CD4-positive, alpha-beta memory T cell (primary cell): ENCODE measurements at regions not wholly inside any gene's neighbourhood (a gene's known extent, or its start where the extent isn't known, plus 50 kb on each side); places are given as distances from the start of the nearest gene placed in this dataset.
"Not testable (repeated sequence)": the region's sequence is repeated elsewhere in the genome, so short reads cannot be mapped to it uniquely, and the experiment has no call there.

Source experiments
- CTCF ChIA-PET: fragments of 350-600 bp; sonication (Branson Sonifier 250); formaldehyde crosslinking; loops from one replicate; lab custom pipeline; 2021; ENCODE audit warnings: inconsistent platforms; ENCODE audit not compliant: partially characterized antibody; lab: Charles Lee
- POLR2A ChIA-PET: fragments of 350-600 bp; sonication (Branson Sonifier 250); formaldehyde crosslinking; loops from one replicate; lab custom pipeline; 2021; ENCODE audit not compliant: partially characterized antibody; lab: Charles Lee
- DNase-seq, 5 donors: peaks; one replicate each; pipeline versions ENCODE4 v3.0.0 to v3.0.0-alpha.2; 2020 to 2022; ENCODE audit warnings: mixed read lengths in 1 of 5
- H3K27ac ChIP-seq: one replicate; pipeline ENCODE4 v1.7.0; 2013; ENCODE audit warnings: low read depth, low read length
- H3K27me3 ChIP-seq: 2 replicates; pipeline ENCODE4 v1.7.0; 2013; ENCODE audit warnings: mild to moderate bottlenecking, low read length, moderate library complexity; ENCODE audit not compliant: insufficient read depth
- H3K36me3 ChIP-seq: 2 replicates; pipeline ENCODE4 v1.7.0; 2013; ENCODE audit warnings: mild to moderate bottlenecking, low read length, moderate library complexity; ENCODE audit not compliant: insufficient read depth
- H3K4me1 ChIP-seq: 2 replicates; pipeline ENCODE4 v1.7.0; 2013; ENCODE audit warnings: mild to moderate bottlenecking, low read length, moderate library complexity; ENCODE audit not compliant: insufficient read depth
- H3K4me3 ChIP-seq, 2 donors: one replicate each; pipeline ENCODE4 v1.7.0; 2013; ENCODE audit warnings: low read length in 2 of 2, mild to moderate bottlenecking in 1 of 2
- H3K9me3 ChIP-seq, 2 donors: one replicate each; pipeline ENCODE4 v1.7.0; 2013; ENCODE audit warnings: low read length in 2 of 2, control low read depth in 1 of 2; ENCODE audit not compliant: control insufficient read depth in 1 of 2
- H3K27ac Mint-ChIP-seq, 7 donors: one replicate each; pipeline ENCODE4 v1.8.0; 2020 to 2021; ENCODE audit warnings: mixed read lengths in 7 of 7, mild to moderate bottlenecking in 6 of 7, inconsistent platforms in 3 of 7, moderate library complexity in 3 of 7
- H3K27me3 Mint-ChIP-seq, 2 donors: one replicate each; pipeline ENCODE4 v1.8.0; 2020 to 2021; ENCODE audit warnings: mixed read lengths in 2 of 2
- H3K36me3 Mint-ChIP-seq, 2 donors: one replicate each; pipeline ENCODE4 v1.8.0; 2020 to 2021; ENCODE audit warnings: mixed read lengths in 2 of 2, inconsistent platforms in 1 of 2, mild to moderate bottlenecking in 1 of 2
- H3K4me1 Mint-ChIP-seq, 4 donors: one replicate each; pipeline ENCODE4 v1.8.0; 2020 to 2021; ENCODE audit warnings: mixed read lengths in 4 of 4, mild to moderate bottlenecking in 1 of 4
- H3K4me3 Mint-ChIP-seq, 8 donors: one replicate each; pipeline ENCODE4 v1.8.0; 2020 to 2021; ENCODE audit warnings: mixed read lengths in 8 of 8, mild to moderate bottlenecking in 7 of 8, moderate library complexity in 6 of 8, inconsistent platforms in 3 of 8
- H3K9me3 Mint-ChIP-seq, 8 donors: one replicate each; pipeline ENCODE4 v1.8.0; 2020 to 2021; ENCODE audit warnings: mixed read lengths in 8 of 8, mild to moderate bottlenecking in 5 of 8, inconsistent platforms in 3 of 8, moderate library complexity in 1 of 8
- intact Hi-C: fragments of 100-400 bp; cut with micrococcal nuclease; formaldehyde crosslinking; loops from one replicate; pipeline ENCODE4 v1.15.1; 2023

DNA sequence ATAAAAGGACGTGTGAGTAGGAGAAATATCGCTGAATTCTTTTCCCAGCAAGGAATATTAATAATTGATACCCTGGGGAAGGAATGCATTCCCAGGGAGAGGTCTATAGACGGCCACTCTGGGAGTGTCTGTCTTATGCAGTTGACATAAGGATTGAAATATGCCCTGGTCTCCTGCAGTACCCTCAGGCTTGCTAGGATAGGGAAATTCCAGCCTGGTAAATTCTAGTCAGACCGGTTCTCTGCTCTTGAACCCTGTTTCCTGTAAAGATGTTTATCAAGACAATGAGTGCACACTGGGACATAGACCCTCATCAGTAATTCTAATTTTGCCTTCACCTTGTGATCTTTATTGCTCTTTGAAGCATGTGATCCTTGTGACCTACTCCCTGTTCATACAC lies 224.2 kb upstream of the ADGRL4 start:
- H3K4me3 Mint-ChIP-seq, H3K4me3 ChIP-seq, H3K9me3 ChIP-seq, H3K27me3 ChIP-seq, H3K27ac ChIP-seq, DNase-seq, H3K36me3 ChIP-seq, H3K27ac Mint-ChIP-seq, H3K36me3 Mint-ChIP-seq, H3K9me3 Mint-ChIP-seq, intact Hi-C loops, POLR2A ChIA-PET, H3K4me1 ChIP-seq, CTCF ChIA-PET, H3K4me1 Mint-ChIP-seq, H3K27me3 Mint-ChIP-seq: not testable (repeated sequence)

DNA sequence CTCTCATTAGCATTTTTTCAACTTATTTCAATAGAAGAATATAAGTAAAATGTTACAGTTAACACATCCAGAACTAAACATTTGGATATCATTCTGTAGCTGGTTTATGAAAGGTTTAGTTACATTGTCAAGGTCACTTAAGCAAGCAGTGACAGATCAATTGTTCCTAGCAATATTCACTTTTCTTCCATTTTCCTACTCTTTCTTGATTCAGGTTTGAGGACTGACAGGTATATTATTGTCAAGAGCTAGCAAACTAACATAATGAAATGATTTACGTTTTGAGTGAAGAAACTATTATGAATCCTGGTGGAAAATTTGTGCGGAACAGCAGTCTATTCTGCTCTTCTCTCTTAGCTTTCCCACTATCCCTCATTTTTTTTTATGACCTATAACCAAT lies 220.4 kb upstream of the ADGRL4 start:
- ChIA-PET CTCF (no interaction called here), POLR2A (no interaction called here)
- no peaks in the 10 kb centered on the region for H3K36me3 Mint-ChIP-seq
- H3K4me3 Mint-ChIP-seq, result no peak overlapping the region
- no peak for DNase-seq
- no peaks in the 10 kb centered on the region for H3K27me3 ChIP-seq
- H3K9me3 Mint-ChIP-seq, result peaks cover 0 to 9% (median 3%) of the 10 kb centered on the region in 8 donors
- intact Hi-C loops, result no loop called here
- H3K27ac ChIP-seq, result no peak overlapping the region
- H3K27me3 Mint-ChIP-seq, result no peaks in the 10 kb centered on the region
- H3K27ac Mint-ChIP-seq, result no peak overlapping the region
- no peak overlapping the region for H3K4me3 ChIP-seq
- no peaks in the 10 kb centered on the region for H3K4me1 Mint-ChIP-seq
- no peaks in the 10 kb centered on the region for H3K9me3 ChIP-seq
- no peaks in the 10 kb centered on the region for H3K36me3 ChIP-seq
- no peaks in the 10 kb centered on the region for H3K4me1 ChIP-seq

DNA sequence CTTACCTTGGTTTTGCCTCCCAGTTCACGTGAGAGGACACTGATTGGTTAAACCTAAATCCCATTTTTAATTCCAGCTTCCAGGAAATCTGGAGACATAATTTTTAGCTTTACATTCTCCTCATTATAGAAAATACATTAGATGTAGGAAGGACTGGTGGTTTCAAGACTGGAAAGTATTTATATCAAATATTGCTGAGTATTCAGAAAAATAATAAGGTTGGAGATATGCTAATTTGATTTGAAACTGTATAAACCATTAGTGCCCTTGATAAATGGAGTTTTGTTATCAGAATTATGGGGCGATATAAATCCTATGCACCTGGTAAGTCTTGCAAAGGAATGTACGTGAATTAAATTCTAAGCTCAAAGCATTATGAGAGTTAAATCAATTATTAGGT lies 218.0 kb upstream of the ADGRL4 start:
- POLR2A ChIA-PET, result no interaction called here
- H3K4me3 ChIP-seq, result no peak overlapping the region
- H3K9me3 Mint-ChIP-seq, result peaks cover 0 to 22% (median 6%) of the 10 kb centered on the region in 8 donors
- H3K36me3 ChIP-seq, result no peaks in the 10 kb centered on the region
- no peaks in the 10 kb centered on the region for H3K9me3 ChIP-seq
- no peaks in the 10 kb centered on the region for H3K27me3 ChIP-seq
- no peaks in the 10 kb centered on the region for H3K4me1 ChIP-seq
- H3K4me3 Mint-ChIP-seq, result no peak overlapping the region
- no peak overlapping the region for H3K27ac ChIP-seq
- intact Hi-C loops, result no loop called here
- no peak for DNase-seq
- CTCF ChIA-PET, result no interaction called here
- H3K27ac Mint-ChIP-seq, result no peak overlapping the region
- H3K36me3 Mint-ChIP-seq, result no peaks in the 10 kb centered on the region
- H3K27me3 Mint-ChIP-seq, result no peaks in the 10 kb centered on the region
- H3K4me1 Mint-ChIP-seq, result no peaks in the 10 kb centered on the region

DNA sequence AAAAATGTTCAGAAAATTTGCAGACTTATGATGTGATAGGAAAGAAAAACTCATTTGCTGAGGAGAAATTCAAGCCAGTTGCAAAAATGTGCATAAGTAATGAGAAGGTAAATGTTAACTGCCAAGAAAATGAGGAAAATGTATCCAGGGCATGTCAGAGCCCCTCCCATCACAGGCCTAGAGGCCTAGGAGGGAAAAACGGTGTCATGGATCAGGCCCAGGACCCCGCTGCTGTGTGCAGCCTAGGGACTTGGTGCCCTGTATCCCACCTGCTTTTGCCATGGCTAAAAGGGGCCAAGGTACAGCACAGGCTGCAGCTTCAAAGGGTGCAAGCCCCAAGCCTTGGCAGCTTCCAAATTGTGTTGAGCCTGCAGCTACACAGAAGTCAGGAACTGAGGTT lies 214.0 kb upstream of the ADGRL4 start:
- no peaks in the 10 kb centered on the region for H3K4me1 Mint-ChIP-seq
- no peaks in the 10 kb centered on the region for H3K27me3 Mint-ChIP-seq
- peaks cover 0 to 19% (median 6%) of the 10 kb centered on the region in 8 donors for H3K9me3 Mint-ChIP-seq
- POLR2A ChIA-PET, result no interaction called here
- Histone ChIP-seq H3K4me1 (no peaks in the 10 kb centered on the region), H3K27me3 (no peaks in the 10 kb centered on the region), H3K9me3 (no peaks in the 10 kb centered on the region), H3K4me3 (no peak overlapping the region), H3K27ac (no peak overlapping the region), H3K36me3 (no peaks in the 10 kb centered on the region)
- DNase-seq, result peak in 1 of 5 donors; percentile 28
- no peak overlapping the region for H3K4me3 Mint-ChIP-seq
- intact Hi-C loops, result no loop called here
- no peaks in the 10 kb centered on the region for H3K36me3 Mint-ChIP-seq
- no peak overlapping the region for H3K27ac Mint-ChIP-seq
- CTCF ChIA-PET, result no interaction called here

DNA sequence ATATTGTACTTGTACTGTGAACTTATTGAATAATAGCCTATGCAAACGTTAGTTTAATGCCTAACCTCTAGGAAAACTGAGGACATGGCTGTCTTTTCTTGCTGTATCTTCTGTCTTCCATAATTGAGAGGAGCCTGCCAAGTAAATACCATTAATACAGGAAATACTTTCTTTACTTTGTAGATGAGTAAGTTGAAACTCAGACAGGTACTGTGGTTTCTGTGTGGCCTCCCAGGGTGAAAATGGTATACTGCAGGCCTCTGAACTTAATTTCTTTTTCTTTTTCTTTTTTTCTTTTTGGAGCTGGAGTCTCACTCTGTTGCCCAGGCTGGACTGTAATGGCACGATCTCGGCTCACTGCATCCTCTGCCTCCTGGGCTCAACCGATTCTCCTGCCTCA lies 208.8 kb upstream of the ADGRL4 start:
- Mint-ChIP-seq H3K27ac (no peak overlapping the region), H3K4me1 (no peaks in the 10 kb centered on the region), H3K9me3 (peaks cover 0 to 15% (median 7%) of the 10 kb centered on the region in 8 donors), H3K36me3 (no peaks in the 10 kb centered on the region), H3K27me3 (no peaks in the 10 kb centered on the region), H3K4me3 (no peak overlapping the region)
- no peak for DNase-seq
- H3K4me1 ChIP-seq, result no peaks in the 10 kb centered on the region
- no peak overlapping the region for H3K4me3 ChIP-seq
- ChIA-PET CTCF (no interaction called here), POLR2A (no interaction called here)
- no peaks in the 10 kb centered on the region for H3K9me3 ChIP-seq
- no peak overlapping the region for H3K27ac ChIP-seq
- no peaks in the 10 kb centered on the region for H3K27me3 ChIP-seq
- intact Hi-C loops, result no loop called here
- no peaks in the 10 kb centered on the region for H3K36me3 ChIP-seq

DNA sequence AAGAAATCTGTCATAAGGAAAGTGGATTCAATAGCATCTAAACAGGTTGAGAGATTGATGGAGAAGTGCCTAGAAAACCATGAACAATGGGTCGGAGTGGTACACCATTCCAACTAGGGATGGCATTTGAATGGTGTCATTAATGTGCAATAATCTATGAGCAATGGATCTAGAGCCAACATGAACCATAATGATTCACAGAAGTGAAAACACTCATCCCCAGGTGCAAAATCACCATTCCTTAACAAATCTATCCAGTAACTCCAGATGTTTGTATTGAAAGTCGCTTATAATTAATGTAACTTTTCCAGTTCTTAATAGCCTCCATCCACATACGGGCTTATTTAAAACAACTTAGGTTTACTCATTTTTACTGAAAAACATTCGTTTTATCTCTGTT lies 201.3 kb upstream of the ADGRL4 start:
- H3K4me3 Mint-ChIP-seq, result no peak overlapping the region
- H3K36me3 Mint-ChIP-seq, result no peaks in the 10 kb centered on the region
- H3K27ac Mint-ChIP-seq, result no peak overlapping the region
- H3K27ac ChIP-seq, result no peak overlapping the region
- no peaks in the 10 kb centered on the region for H3K36me3 ChIP-seq
- no peaks in the 10 kb centered on the region for H3K27me3 ChIP-seq
- intact Hi-C loops, result no loop called here
- CTCF ChIA-PET, result no interaction called here
- DNase-seq, result no peak
- H3K9me3 Mint-ChIP-seq, result peaks cover 0 to 14% (median 3%) of the 10 kb centered on the region in 8 donors
- no peaks in the 10 kb centered on the region for H3K27me3 Mint-ChIP-seq
- POLR2A ChIA-PET, result no interaction called here
- no peaks in the 10 kb centered on the region for H3K9me3 ChIP-seq
- H3K4me1 Mint-ChIP-seq, result no peaks in the 10 kb centered on the region
- no peaks in the 10 kb centered on the region for H3K4me1 ChIP-seq
- H3K4me3 ChIP-seq, result no peak overlapping the region

DNA sequence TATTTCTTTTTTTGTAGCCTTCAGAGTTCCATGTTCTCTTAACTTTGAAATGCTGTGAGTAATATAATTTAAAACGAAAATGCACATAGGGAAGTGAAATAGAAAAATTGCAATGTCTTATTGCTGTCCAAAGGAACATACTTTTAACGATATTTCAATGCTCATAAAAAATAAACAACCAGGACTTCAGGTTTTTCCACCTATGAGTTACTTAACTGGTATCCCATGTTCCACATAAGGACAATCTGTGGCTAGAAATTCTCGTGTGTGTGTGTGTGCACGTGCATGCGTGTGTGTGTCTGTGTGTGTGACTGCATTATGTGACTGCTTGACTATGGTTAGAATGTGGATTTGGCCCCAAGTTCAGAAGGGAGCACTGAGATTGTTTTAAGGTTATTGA lies 200.8 kb upstream of the ADGRL4 start:
- CTCF ChIA-PET, result no interaction called here
- intact Hi-C loops, result no loop called here
- H3K27ac ChIP-seq, result no peak overlapping the region
- no peaks in the 10 kb centered on the region for H3K27me3 ChIP-seq
- Mint-ChIP-seq H3K27ac (no peak overlapping the region), H3K4me1 (no peaks in the 10 kb centered on the region), H3K27me3 (no peaks in the 10 kb centered on the region), H3K36me3 (no peaks in the 10 kb centered on the region), H3K9me3 (peaks cover 0 to 14% (median 3%) of the 10 kb centered on the region in 8 donors), H3K4me3 (no peak overlapping the region)
- DNase-seq, result no peak
- POLR2A ChIA-PET, result no interaction called here
- no peaks in the 10 kb centered on the region for H3K9me3 ChIP-seq
- no peaks in the 10 kb centered on the region for H3K4me1 ChIP-seq
- H3K4me3 ChIP-seq, result no peak overlapping the region
- no peaks in the 10 kb centered on the region for H3K36me3 ChIP-seq

DNA sequence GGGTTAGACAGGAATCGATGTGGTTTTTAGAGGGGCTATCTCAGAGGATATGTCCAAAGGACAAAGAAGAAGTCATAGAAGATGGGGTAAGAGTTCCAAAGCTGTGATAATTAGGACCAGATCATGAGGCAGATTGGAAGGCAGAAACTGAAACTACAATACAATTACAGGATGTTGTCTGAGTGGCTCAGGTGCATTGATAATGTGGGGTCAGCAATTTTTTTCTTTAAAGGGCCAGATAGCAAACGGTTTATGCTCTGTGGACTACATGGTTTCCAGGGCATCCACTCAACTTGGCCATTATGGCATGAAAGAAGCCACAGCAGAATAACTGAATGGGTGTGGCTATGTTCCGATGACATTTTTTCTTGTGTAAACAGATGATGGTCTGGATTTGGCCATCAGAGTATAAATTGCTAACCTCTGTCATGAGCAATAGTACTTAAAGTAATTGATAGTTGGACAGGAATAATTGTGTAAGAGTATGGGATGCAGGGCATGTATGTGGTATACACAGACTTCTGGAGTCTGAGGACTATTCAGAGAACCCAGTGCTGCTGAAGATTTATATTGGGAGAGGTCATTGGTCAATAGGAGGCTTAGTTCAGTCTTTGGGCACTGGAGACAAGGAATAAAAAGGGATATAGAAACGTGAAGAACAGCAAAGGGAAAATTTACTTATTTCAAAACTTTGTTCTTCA lies 198.4 kb upstream of the ADGRL4 start:
- H3K36me3 ChIP-seq, result no peaks in the 10 kb centered on the region
- no peak for DNase-seq
- ChIA-PET POLR2A (no interaction called here), CTCF (no interaction called here)
- no peaks in the 10 kb centered on the region for H3K4me1 Mint-ChIP-seq
- no peaks in the 10 kb centered on the region for H3K4me1 ChIP-seq
- H3K36me3 Mint-ChIP-seq, result no peaks in the 10 kb centered on the region
- no peak overlapping the region for H3K27ac Mint-ChIP-seq
- peaks cover 0 to 7% (median 3%) of the 10 kb centered on the region in 8 donors for H3K9me3 Mint-ChIP-seq
- no peak overlapping the region for H3K4me3 Mint-ChIP-seq
- intact Hi-C loops, result no loop called here
- no peaks in the 10 kb centered on the region for H3K27me3 Mint-ChIP-seq
- H3K4me3 ChIP-seq, result no peak overlapping the region
- H3K9me3 ChIP-seq, result no peaks in the 10 kb centered on the region
- H3K27ac ChIP-seq, result no peak overlapping the region
- no peaks in the 10 kb centered on the region for H3K27me3 ChIP-seq
